SH-SY5Y (cell line): ENCODE measurements at regions not wholly inside any gene's neighbourhood (a gene's known extent, or its start where the extent isn't known, plus 50 kb on each side); places are given as distances from the start of the nearest gene placed in this dataset.

ENCODE experiments used
- GATA2 ChIP-seq: IDR thresholded peaks from 2 replicates; pipeline ENCODE4 v1.6.1; 2011; ENCODE audit warnings: mild to moderate bottlenecking, low read depth, low read length
- GATA3 ChIP-seq: IDR thresholded peaks from 2 replicates; pipeline ENCODE4 v1.6.1; 2011; ENCODE audit warnings: low read depth, mild to moderate bottlenecking, low read length, moderate library complexity

- TF ChIP-seq GATA2 (no peak), GATA3 (no peak)
Measured at GRCh38 chr2:144642856-144643255, 122.9 kb upstream of the ZEB2 start.
